Activated CD8-positive, alpha-beta memory T cell treated with anti-CD3 and anti-CD28 coated beads for 36 hours (primary cell): ENCODE measurements at regions not wholly inside any gene's neighbourhood (a gene's known extent, or its start where the extent isn't known, plus 50 kb on each side); places are given as distances from the start of the nearest gene placed in this dataset.
"Not testable (repeated sequence)": the region's sequence is repeated elsewhere in the genome, so short reads cannot be mapped to it uniquely, and the experiment has no call there.

Source experiments
- CTCF ChIA-PET: fragments of 350-600 bp; sonication (Branson Sonifier 250); formaldehyde crosslinking; loops from one replicate; lab custom pipeline; 2021; ENCODE audit warnings: antibody characterized with exemption; lab: Charles Lee
- POLR2A ChIA-PET: fragments of 350-600 bp; sonication (Branson Sonifier 250); formaldehyde crosslinking; loops from one replicate; lab custom pipeline; 2021; ENCODE audit warnings: antibody characterized with exemption; lab: Charles Lee

DNA sequence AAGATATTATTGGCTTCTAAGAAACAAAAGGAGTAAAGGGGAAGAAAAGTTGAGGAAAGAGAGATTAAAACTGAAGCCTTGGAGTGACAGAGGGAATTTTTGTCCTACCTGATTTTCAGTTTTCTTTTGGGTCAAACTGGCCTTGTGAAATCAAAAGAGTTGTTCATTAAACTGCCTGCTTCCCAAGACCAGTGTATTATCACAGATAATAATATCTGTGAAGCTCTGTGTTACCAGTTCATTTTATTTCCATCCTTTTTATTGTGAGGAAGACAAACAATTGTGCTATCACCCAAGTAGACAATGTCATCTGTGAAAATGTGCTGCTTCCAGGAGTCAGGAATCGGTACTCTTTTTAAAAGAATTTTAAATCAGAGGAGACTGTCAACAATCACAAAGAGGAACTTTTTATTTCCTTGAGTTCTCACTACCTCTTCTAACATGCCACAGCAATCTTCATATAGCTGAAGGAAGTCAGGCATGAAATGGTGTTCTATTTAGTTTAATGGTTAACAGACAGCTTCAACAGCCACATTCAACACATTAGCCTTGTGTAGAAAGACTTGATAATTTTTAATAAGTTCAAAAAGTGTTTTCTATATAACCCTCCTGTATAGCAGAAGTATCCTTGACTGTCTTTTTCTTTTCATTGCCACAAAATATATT, 554.8 kb downstream of the PIK3C3 start:
- CTCF ChIA-PET: interaction anchor here (0.6 kb wide), 1 partner anchor 22 kb away, joined by 4 read pairs; no protein-coding TSS in a partner anchor
- POLR2A ChIA-PET: no interaction called here

- CTCF ChIA-PET: interaction anchor here (0.6 kb wide), 1 partner anchor 23 kb away, joined by 4 read pairs; no protein-coding TSS in a partner anchor
Measured at GRCh38 chr18:42510540-42510939, 555.5 kb downstream of the PIK3C3 start.

DNA sequence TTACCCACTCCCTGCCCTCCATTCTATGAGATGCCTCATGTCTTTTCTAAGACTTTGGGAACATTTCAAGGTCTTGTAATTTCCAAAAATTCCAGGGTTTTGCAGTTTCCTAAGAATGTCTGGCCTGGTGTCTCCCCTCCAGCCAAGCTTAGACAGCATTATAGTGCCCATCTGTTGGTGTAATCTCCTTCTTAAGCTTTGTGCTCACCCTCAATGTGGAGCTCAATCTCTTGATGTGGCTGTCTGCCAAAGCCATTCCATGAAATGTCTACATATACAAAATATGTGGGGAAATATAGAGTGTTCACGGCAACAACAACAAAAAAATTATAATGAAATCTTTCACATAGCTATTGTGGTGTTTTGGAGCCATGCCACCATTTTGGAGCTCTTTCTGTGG, 558.4 kb downstream of the PIK3C3 start:
- POLR2A ChIA-PET: no interaction called here
- CTCF ChIA-PET: no interaction called here

More at GRCh38 chr18:42510540-42510939, 555.5 kb downstream of the PIK3C3 start:
- POLR2A ChIA-PET: no interaction called here

DNA sequence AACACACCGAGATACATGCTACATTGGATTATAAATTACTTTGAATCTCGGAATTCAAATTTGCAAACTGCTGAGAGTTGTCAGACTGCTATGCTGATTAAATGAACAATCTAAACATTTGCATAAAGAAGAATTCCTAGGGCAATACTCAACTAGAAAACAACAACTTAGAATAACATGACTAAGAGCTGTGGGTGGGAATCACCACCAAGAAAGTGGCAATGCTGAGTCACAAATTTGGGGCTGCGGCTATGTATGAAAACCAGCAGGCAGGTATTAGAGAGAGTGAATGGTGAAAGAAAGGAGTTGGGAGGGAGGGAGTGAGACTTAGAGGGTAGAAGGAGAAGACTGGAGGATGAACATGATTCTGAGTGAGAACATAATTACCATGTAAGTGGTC, 559.5 kb downstream of the PIK3C3 start:
- ChIA-PET CTCF (no interaction called here), POLR2A (no interaction called here)

DNA sequence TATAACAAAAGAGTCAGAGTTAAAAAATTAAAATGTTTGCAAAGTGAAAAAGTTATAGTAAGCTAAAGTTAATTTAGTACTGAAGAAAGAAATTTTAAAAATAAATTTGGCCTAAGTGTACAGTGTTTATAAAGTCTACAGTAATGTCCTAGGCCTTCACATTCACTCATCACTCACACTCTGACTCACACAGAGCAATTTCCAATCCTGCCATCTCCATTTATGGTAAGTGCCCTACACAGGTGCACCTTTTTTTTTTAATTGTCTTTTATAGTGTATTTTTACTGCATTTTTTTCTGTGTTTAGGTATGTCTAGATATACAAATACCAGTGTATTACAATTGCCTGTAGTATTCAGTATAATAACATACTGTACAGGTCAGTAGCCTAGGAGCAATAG, 562.9 kb downstream of the PIK3C3 start:
- CTCF ChIA-PET: no interaction called here
- POLR2A ChIA-PET: no interaction called here

DNA sequence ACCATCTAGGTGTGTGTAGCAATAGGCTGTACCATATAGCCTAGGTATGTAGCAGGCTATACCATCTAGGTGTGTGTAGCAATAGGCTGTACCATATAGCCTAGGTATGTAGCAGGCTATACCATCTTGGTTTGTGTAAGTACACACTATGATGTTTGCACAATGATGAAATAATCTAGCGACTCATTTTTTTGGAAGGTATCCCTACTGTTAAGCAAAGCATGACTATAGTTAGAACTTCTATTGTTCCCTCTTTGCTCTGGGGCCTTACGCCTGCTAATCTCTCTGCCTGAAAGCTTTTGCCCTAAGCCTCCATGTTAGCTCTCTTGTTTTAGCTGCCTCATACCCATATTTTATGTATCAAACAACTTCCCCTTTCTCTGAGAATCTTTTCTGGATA, 563.3 kb downstream of the PIK3C3 start:
- POLR2A ChIA-PET, CTCF ChIA-PET: not testable (repeated sequence)

GRCh38 chr18:42520138-42520537, 565.1 kb downstream of the PIK3C3 start:
- POLR2A ChIA-PET: no interaction called here
- CTCF ChIA-PET: no interaction called here

GRCh38 chr18:42525905-42526304, 570.9 kb downstream of the PIK3C3 start:
- POLR2A ChIA-PET: no interaction called here
- CTCF ChIA-PET: no interaction called here

GRCh38 chr18:42527766-42528165, 572.7 kb downstream of the PIK3C3 start:
- ChIA-PET POLR2A (no interaction called here), CTCF (no interaction called here)

DNA sequence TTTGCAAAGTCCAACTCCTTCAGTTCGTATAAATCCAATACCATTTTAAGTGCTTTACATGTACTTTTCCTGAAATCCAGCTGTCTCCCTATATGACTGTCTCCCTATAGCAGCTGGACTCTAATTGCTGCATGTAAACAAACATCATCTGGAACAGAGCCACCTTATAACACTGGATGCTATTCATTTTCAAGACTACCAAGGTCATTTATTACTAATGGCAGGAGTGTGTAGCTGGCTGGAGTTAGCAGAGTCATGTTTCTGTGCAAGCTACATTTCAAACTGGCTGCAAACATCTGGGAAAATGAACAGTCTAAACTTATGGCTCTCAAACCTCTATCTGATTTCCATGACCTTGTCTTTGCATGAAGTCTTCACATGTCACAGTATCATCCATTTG, 575.2 kb downstream of the PIK3C3 start:
- POLR2A ChIA-PET: no interaction called here
- CTCF ChIA-PET: no interaction called here

GRCh38 chr18:42532119-42532518, 577.1 kb downstream of the PIK3C3 start:
- CTCF ChIA-PET: no interaction called here
- POLR2A ChIA-PET: no interaction called here

- CTCF ChIA-PET: no interaction called here
Measured at GRCh38 chr18:42533009-42533575, 578.1 kb downstream of the PIK3C3 start.

DNA sequence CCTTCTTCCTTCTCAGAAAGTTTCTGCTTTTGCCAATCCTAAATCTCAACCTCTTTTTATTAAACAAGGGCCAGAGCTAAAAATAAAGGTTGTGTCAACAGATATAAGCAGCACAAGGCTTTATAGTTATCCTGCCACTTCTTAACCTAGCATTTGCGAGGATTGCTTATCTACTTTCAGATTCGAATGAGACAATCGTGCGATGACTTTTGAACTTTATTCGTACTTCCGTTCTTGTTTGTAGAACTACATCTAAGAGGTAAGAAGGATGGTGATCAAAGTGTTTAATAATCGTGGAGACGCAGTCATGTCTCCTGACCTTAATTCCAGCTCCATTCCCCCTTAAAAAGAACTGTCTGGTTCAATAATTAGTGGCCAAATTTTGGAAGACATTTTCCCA, 578.6 kb downstream of the PIK3C3 start:
- CTCF ChIA-PET: no interaction called here
- POLR2A ChIA-PET: no interaction called here

More at GRCh38 chr18:42533009-42533575, 578.1 kb downstream of the PIK3C3 start:
- POLR2A ChIA-PET: no interaction called here

GRCh38 chr18:42534313-42534712, 579.3 kb downstream of the PIK3C3 start:
- ChIA-PET POLR2A (no interaction called here), CTCF (no interaction called here)

GRCh38 chr18:42536442-42536841, 579.0 kb downstream of the RIT2 start:
- POLR2A ChIA-PET: no interaction called here
- CTCF ChIA-PET: no interaction called here

GRCh38 chr18:42537291-42537690, 578.2 kb downstream of the RIT2 start:
- CTCF ChIA-PET: no interaction called here
- POLR2A ChIA-PET: no interaction called here

DNA sequence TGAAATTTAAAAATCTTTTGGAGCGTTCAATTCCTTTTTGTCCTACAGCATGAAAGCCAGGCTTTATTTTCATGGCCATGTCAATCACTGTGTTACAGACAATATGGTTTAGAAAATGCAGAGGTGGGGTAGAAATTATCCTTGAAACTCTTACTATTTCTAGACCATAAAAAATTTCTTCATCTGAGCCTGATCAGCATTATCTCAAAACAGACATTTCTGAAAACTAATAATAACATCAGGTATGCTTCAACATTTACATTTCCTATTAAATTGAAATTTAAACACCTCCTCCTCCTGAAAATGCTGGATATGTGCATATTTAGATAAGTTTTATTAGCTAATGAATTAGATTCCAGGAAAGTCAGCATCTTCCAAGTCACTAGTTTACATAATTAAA, 570.6 kb downstream of the RIT2 start:
- ChIA-PET CTCF (no interaction called here), POLR2A (no interaction called here)

GRCh38 chr18:42545825-42546224, 569.7 kb downstream of the RIT2 start:
- ChIA-PET POLR2A (no interaction called here), CTCF (no interaction called here)

GRCh38 chr18:42548493-42548892, 567.0 kb downstream of the RIT2 start:
- CTCF ChIA-PET: no interaction called here
- POLR2A ChIA-PET: no interaction called here

GRCh38 chr18:42549596-42549995, 565.9 kb downstream of the RIT2 start:
- CTCF ChIA-PET: no interaction called here
- POLR2A ChIA-PET: no interaction called here

DNA sequence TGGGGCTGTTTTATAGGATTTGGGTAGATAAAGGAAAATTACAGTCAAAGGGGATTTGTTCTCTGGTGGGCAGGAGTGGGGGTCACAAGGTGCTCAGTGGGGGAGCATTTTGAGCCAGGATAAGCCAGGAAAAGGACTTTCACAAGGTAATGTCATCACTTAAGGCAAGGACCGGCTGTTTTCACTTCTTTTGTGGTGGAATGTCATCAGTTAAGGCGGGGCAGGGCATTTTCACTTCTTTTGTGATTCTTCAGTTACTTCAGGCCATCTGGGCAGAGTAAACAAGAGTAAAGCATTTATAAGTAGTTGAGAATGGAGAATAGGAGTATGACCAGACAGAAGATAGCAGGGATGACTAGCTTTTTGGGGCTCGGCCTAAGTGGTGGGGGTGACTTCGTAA, 562.9 kb downstream of the RIT2 start:
- CTCF ChIA-PET, POLR2A ChIA-PET: not testable (repeated sequence)
